GM23338 (cell line): ENCODE measurements at regions not wholly inside any gene's neighbourhood (a gene's known extent, or its start where the extent isn't known, plus 50 kb on each side); places are given as distances from the start of the nearest gene placed in this dataset.
"Not testable (repeated sequence)": the region's sequence is repeated elsewhere in the genome, so short reads cannot be mapped to it uniquely, and the experiment has no call there.

Source experiments
- ATAC-seq: fragments of 200-7000 bp; cut with Tn5 transposase; 3 replicates; pipeline ENCODE4 v1.9.1; 2020
- DNase-seq: peaks from one replicate; pipeline ENCODE4 v3.0.0-alpha.2; 2015; ENCODE audit warnings: low spot score
- H2AFZ ChIP-seq: fragments of 200-600 bp; sonication (generic); 2 replicates; pipeline ENCODE4 v1.8.0; 2016; ENCODE audit warnings: antibody characterized with exemption, mild to moderate bottlenecking, moderate library complexity
- H3F3A ChIP-seq: fragments of 200-600 bp; sonication (generic); replicated peaks from 2 replicates; pipeline ENCODE4 v1.8.0; 2017; ENCODE audit warnings: antibody characterized with exemption, mixed run types, low read depth
- H3K27ac ChIP-seq: fragments of 200-600 bp; sonication (generic); 2 replicates; pipeline ENCODE4 v1.6.1; 2016; ENCODE audit warnings: low read depth
- H3K27me3 ChIP-seq: fragments of 200-600 bp; sonication (generic); 2 replicates; pipeline ENCODE4 v1.8.0; 2016; ENCODE audit warnings: mild to moderate bottlenecking, mixed run types, moderate library complexity; ENCODE audit not compliant: insufficient read depth
- H3K36me3 ChIP-seq: fragments of 200-600 bp; sonication (generic); 2 replicates; pipeline ENCODE4 v1.8.0; 2016; ENCODE audit warnings: mild to moderate bottlenecking; ENCODE audit not compliant: insufficient read depth
- H3K4me1 ChIP-seq: fragments of 200-600 bp; sonication (generic); 2 replicates; pipeline ENCODE4 v1.8.0; 2016; ENCODE audit warnings: mild to moderate bottlenecking, moderate library complexity; ENCODE audit not compliant: insufficient read depth
- H3K4me2 ChIP-seq: fragments of 200-600 bp; sonication (generic); 2 replicates; pipeline ENCODE4 v1.7.1; 2017; ENCODE audit warnings: mixed run types
- H3K4me3 ChIP-seq: fragments of 200-600 bp; sonication (generic); 2 replicates; pipeline ENCODE4 v1.6.1; 2016; ENCODE audit warnings: mixed run types
- H3K79me2 ChIP-seq: fragments of 200-600 bp; sonication (generic); replicated peaks from 2 replicates; pipeline ENCODE4 v1.8.0; 2017; ENCODE audit warnings: mild to moderate bottlenecking; ENCODE audit not compliant: insufficient read depth
- H3K9me2 ChIP-seq: fragments of 200-600 bp; sonication (generic); 2 replicates; pipeline ENCODE4 v1.8.0; 2017; ENCODE audit not compliant: insufficient read depth
- H4K20me1 ChIP-seq: fragments of 200-600 bp; sonication (generic); replicated peaks from 2 replicates; pipeline ENCODE4 v1.8.0; 2017; ENCODE audit warnings: mild to moderate bottlenecking; ENCODE audit not compliant: insufficient read depth
- H3K27ac Mint-ChIP-seq: 2 replicates; pipeline ENCODE4 v1.8.0; 2020; ENCODE audit warnings: inconsistent platforms, mild to moderate bottlenecking, moderate library complexity, mixed read lengths
- H3K27me3 Mint-ChIP-seq: 3 replicates; pipeline ENCODE4 v1.8.0; 2022; ENCODE audit warnings: low read depth, mild to moderate bottlenecking, moderate library complexity, mixed read lengths, inconsistent platforms; ENCODE audit not compliant: insufficient read depth, poor library complexity
- H3K36me3 Mint-ChIP-seq: 3 replicates; pipeline ENCODE4 v1.8.0; 2021; ENCODE audit warnings: low read depth, mild to moderate bottlenecking, inconsistent platforms, moderate library complexity, mixed read lengths
- H3K4me1 Mint-ChIP-seq: 3 replicates; pipeline ENCODE4 v1.8.0; 2020; ENCODE audit warnings: mild to moderate bottlenecking, inconsistent platforms, mixed read lengths
- H3K4me3 Mint-ChIP-seq: 3 replicates; pipeline ENCODE4 v1.8.0; 2021; ENCODE audit warnings: moderate library complexity, mild to moderate bottlenecking, inconsistent platforms, mixed read lengths
- H3K9me3 Mint-ChIP-seq: 3 replicates; pipeline ENCODE4 v1.8.0; 2020; ENCODE audit warnings: moderate library complexity, mild to moderate bottlenecking, inconsistent platforms, mixed read lengths
- CREB1 ChIP-seq: fragments of 250-450 bp; sonication (Bioruptor Pico); IDR thresholded peaks from 2 replicates; pipeline ENCODE4 v1.5.0; 2020; ENCODE audit warnings: low read depth, mild to moderate bottlenecking, moderate library complexity
- CTCF ChIP-seq, 2 experiments: fragments of 200-600 bp in 1 of 2; sonication (generic) in 1 of 2; conservative IDR thresholded peaks; 2 replicates each; pipeline versions ENCODE4 v1.5.1 to v1.6.1; 2016 to 2017; ENCODE audit warnings: antibody characterized with exemption in 2 of 2, low read depth in 2 of 2, mild to moderate bottlenecking in 2 of 2, moderate library complexity in 1 of 2
- EZH2 ChIP-seq: fragments of 200-600 bp; sonication (generic); IDR thresholded peaks from one replicate; pipeline ENCODE4 v1.8.0; 2017; ENCODE audit warnings: antibody characterized with exemption, mild to moderate bottlenecking, low read depth; ENCODE audit not compliant: unreplicated experiment
- ZNF114 ChIP-seq: fragments of 250-450 bp; sonication (Bioruptor Pico); IDR thresholded peaks from 2 replicates; pipeline ENCODE4 v1.5.0; 2020; ENCODE audit warnings: mild to moderate bottlenecking, moderate library complexity
- ZNF331 ChIP-seq: fragments of 250-450 bp; sonication (Bioruptor Pico); IDR thresholded peaks from 2 replicates; pipeline ENCODE4 v1.5.0; 2020; ENCODE audit warnings: low read depth, mild to moderate bottlenecking, moderate library complexity
- TF ChIP-seq, protein P1 (sequence below): IDR thresholded peaks from one replicate; pipeline ENCODE4 v1.6.1; 2018; ENCODE audit warnings: antibody characterized with exemption; ENCODE audit not compliant: unreplicated experiment

DNA sequence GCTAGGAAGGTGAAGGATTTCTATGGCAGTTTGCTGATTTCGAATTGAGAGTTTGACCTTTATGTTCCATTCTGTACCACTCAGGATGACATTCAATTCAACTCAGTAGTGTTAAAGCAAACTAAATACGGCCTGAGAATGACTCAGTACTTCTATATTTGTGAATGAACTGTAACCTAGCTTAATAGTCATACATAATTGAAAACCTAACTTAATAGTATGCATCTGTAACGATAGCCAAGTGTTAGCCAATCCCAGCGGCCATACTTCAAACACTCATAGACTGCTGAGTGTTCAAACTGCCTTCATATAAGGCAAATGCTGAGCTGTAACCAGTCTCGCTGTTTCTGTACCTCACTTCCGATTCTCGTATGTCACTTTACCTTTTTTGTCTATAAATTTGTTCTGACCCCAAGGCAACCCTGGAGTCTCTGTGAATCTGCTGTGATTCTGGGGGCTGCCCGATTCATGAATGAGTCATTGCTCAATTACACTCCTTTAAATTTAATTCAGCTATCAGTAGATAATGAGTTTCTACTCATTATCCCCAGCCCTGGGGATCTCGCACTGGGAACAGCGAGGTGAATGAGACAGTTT is 98.5 kb upstream of the SLC24A4 start:
- Mint-ChIP-seq H3K4me3 (no peak overlapping the region), H3K36me3 (no peaks in the 10 kb centered on the region), H3K27me3 (peaks cover 2% of the 10 kb centered on the region), H3K27ac (no peak overlapping the region), H3K9me3 (peaks cover 3% of the 10 kb centered on the region; the same call in 1 of the 3 replicates), H3K4me1 (peaks cover 2% of the 10 kb centered on the region; the same call in 1 of the 3 replicates)
- ATAC-seq, result no peak
- H3K36me3 ChIP-seq, result no peaks in the 10 kb centered on the region
- H3K4me3 ChIP-seq, result no peak overlapping the region
- H2AFZ ChIP-seq, result peak overlapping the region; percentile 76; the same call in 1 of the 2 replicates
- H3K4me1 ChIP-seq, result no peaks in the 10 kb centered on the region
- no peaks in the 10 kb centered on the region for H3F3A ChIP-seq
- DNase-seq, result no peak
- H3K27ac ChIP-seq, result no peak overlapping the region
- H3K4me2 ChIP-seq, result no peak overlapping the region
- TF ChIP-seq CTCF (conservative IDR thresholded peaks at IDR 0.05; ENCODE audit: low read depth in 2 of 2), result no peak
- H3K79me2 ChIP-seq, result no peaks in the 10 kb centered on the region
- 0 out of 2 replicates have a peak, but pooled peaks cover 3% of the 10 kb centered on the region for H3K9me2 ChIP-seq
- no peaks in the 10 kb centered on the region for H3K27me3 ChIP-seq
- H4K20me1 ChIP-seq, result no peaks in the 10 kb centered on the region

DNA sequence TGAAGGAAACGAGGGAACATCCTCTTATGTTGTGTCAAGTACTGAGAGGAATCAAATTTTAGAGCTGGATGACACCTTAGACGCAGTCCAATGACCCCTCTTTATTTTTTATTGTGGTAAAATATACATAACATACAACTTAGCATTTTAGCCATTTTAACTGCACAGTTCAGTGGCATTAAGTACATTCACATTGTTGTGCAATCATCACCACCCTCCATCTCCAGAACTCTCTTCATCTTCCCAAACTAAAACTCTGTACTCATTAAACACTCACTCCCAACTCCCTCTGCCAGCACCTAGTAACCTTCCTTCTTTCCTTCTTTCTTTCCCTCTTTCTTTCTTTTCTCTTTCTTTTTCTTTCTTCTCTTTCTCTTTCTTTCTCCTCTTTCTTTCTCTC is 97.2 kb upstream of the SLC24A4 start:
- H2AFZ ChIP-seq, result peak overlapping the region; percentile 76; the same call in 1 of the 2 replicates
- no peaks in the 10 kb centered on the region for H3F3A ChIP-seq
- DNase-seq (no peak), ATAC-seq (no peak)
- 0 out of 2 replicates have a peak, but pooled peaks cover 4% of the 10 kb centered on the region for H3K9me2 ChIP-seq
- H3K27ac ChIP-seq, result no peak overlapping the region
- H3K4me1 ChIP-seq, result no peaks in the 10 kb centered on the region
- H3K36me3 ChIP-seq, result no peaks in the 10 kb centered on the region
- Mint-ChIP-seq H3K4me1 (peaks cover 2% of the 10 kb centered on the region; the same call in 1 of the 3 replicates), H3K36me3 (no peaks in the 10 kb centered on the region), H3K27me3 (peaks cover 2% of the 10 kb centered on the region), H3K9me3 (peaks cover 8% of the 10 kb centered on the region), H3K27ac (no peak overlapping the region), H3K4me3 (no peak overlapping the region)
- no peak overlapping the region for H3K4me2 ChIP-seq
- no peaks in the 10 kb centered on the region for H3K79me2 ChIP-seq
- H4K20me1 ChIP-seq, result no peaks in the 10 kb centered on the region
- TF ChIP-seq, protein P1, sequence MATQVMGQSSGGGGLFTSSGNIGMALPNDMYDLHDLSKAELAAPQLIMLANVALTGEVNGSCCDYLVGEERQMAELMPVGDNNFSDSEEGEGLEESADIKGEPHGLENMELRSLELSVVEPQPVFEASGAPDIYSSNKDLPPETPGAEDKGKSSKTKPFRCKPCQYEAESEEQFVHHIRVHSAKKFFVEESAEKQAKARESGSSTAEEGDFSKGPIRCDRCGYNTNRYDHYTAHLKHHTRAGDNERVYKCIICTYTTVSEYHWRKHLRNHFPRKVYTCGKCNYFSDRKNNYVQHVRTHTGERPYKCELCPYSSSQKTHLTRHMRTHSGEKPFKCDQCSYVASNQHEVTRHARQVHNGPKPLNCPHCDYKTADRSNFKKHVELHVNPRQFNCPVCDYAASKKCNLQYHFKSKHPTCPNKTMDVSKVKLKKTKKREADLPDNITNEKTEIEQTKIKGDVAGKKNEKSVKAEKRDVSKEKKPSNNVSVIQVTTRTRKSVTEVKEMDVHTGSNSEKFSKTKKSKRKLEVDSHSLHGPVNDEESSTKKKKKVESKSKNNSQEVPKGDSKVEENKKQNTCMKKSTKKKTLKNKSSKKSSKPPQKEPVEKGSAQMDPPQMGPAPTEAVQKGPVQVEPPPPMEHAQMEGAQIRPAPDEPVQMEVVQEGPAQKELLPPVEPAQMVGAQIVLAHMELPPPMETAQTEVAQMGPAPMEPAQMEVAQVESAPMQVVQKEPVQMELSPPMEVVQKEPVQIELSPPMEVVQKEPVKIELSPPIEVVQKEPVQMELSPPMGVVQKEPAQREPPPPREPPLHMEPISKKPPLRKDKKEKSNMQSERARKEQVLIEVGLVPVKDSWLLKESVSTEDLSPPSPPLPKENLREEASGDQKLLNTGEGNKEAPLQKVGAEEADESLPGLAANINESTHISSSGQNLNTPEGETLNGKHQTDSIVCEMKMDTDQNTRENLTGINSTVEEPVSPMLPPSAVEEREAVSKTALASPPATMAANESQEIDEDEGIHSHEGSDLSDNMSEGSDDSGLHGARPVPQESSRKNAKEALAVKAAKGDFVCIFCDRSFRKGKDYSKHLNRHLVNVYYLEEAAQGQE, result no peak
- TF ChIP-seq ZNF114 (CRISPR knock-in tag) (no peak), CREB1 (no peak), EZH2 (no peak), ZNF331 (CRISPR knock-in tag) (no peak)
- H3K27me3 ChIP-seq, result no peaks in the 10 kb centered on the region
- H3K4me3 ChIP-seq, result no peak overlapping the region

DNA sequence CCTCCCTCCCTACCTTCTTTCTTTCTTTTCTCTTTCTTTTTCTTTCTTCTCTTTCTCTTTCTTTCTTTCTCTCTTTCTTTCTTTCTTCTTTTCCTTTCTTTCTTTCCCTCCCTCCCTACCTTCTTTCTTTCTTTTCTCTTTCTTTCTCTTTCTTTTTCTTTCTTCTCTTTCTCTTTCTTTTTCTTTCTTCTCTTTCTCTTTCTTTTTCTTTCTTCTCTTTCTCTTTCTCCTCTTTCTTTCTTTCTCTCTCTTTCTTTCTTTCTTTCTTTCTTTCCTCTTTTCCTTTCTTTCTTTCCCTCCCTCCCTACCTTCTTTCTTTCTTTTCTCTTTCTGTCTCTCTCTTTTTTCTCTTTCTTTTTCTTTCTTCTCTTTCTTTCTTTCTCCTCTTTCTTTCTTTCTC is 96.8 kb upstream of the SLC24A4 start:
- not testable (repeated sequence) for H3K4me1 Mint-ChIP-seq

More for the DNA sequence above, 96.8 kb upstream of the SLC24A4 start:
- not testable (repeated sequence) for H3K27ac Mint-ChIP-seq, ATAC-seq, H3K9me3 Mint-ChIP-seq, H3K36me3 ChIP-seq, H2AFZ ChIP-seq, H3K36me3 Mint-ChIP-seq, H3F3A ChIP-seq, H3K27me3 ChIP-seq, H4K20me1 ChIP-seq, H3K4me3 ChIP-seq, H3K4me2 ChIP-seq, H3K27me3 Mint-ChIP-seq, H3K4me1 ChIP-seq, H3K27ac ChIP-seq, H3K9me2 ChIP-seq, H3K4me3 Mint-ChIP-seq, DNase-seq, H3K79me2 ChIP-seq
